GM18951 (cell line): ENCODE measurements at regions not wholly inside any gene's neighbourhood (a gene's known extent, or its start where the extent isn't known, plus 50 kb on each side); places are given as distances from the start of the nearest gene placed in this dataset.

ENCODE experiments used
- POLR2A ChIP-seq: IDR thresholded peaks from 4 replicates; pipeline ENCODE4 v1.6.1; 2011; ENCODE audit warnings: mild to moderate bottlenecking; ENCODE audit not compliant: insufficient read length, insufficient read depth; ENCODE audit errors: extremely low read depth
- in situ Hi-C: fragments of 300-500 bp; cut with MboI; formaldehyde crosslinking; loops from one replicate; pipeline ENCODE4 v1.12.0; 2022; ENCODE audit warnings: low sequenced_read_pairs, mixed read lengths, inconsistent platforms; ENCODE audit not compliant: unreplicated experiment

DNA sequence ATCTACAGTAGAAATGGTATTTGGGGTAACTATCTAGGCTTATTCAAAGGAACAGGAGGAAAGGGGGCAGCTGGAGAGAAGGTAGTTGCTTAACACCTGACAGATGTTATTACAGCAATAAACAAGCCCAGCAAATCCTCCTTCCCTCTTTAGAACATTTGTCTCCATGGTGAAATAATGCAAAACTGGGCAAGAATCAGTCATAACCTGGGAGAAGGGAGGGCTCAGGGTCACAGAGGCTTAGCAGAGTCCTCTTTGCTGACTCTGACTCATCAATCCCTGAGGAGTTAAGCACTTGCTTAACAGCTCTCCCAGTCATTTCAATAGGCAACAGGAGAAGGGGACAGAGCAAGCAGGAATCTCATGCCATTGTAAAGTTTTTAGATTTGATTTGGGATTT lies 230.3 kb downstream of the IBTK start:
- in situ Hi-C loops: loop anchor here (25.0 kb wide), 1 partner anchor 1405 kb away; no protein-coding TSS in a partner anchor
- no peak for TF ChIP-seq POLR2A

DNA sequence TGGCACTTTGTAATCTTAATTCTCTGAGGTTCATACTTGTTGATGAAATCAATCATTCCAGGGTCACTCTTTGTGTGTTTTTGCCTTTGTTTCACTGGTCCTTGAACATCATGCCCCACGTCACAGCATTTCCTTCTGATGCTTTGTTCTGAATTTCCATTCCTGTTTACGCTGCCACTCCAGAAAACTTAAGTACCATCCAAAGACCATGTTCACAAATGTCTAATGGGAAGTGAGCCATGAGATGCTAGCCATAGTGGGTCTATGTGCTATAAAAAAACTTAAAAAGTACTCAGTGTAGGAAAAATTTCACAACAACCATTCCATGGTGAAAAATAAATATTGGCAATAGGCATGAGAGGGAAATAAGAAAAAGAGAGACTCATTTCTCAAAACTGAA lies 232.0 kb downstream of the IBTK start:
- in situ Hi-C loops: loop anchor here (25.0 kb wide), 1 partner anchor 1403 kb away; no protein-coding TSS in a partner anchor

DNA sequence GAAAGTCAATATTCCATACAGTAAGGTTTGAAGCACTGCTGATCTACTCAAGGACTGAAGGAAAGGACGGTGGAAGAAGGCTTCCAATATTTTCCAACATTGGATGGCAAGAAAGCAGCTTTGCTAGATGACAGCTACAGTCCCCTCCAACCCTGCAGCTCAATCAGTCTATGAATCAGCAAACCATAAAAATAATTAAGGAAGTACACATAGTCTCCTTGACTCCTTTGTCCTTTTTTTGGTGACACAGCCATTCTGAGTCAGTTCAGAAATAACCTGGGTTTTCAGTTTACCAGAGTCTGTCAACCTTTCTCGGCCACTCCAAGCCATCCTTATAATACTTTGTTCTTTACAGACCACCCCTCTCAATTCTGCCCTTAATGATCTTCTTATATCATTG lies 232.5 kb downstream of the IBTK start:
- in situ Hi-C loops: loop anchor here (25.0 kb wide), 1 partner anchor 1403 kb away; no protein-coding TSS in a partner anchor
- no peak for TF ChIP-seq POLR2A

More for the DNA sequence above, 232.0 kb downstream of the IBTK start:
- no peak for TF ChIP-seq POLR2A

DNA sequence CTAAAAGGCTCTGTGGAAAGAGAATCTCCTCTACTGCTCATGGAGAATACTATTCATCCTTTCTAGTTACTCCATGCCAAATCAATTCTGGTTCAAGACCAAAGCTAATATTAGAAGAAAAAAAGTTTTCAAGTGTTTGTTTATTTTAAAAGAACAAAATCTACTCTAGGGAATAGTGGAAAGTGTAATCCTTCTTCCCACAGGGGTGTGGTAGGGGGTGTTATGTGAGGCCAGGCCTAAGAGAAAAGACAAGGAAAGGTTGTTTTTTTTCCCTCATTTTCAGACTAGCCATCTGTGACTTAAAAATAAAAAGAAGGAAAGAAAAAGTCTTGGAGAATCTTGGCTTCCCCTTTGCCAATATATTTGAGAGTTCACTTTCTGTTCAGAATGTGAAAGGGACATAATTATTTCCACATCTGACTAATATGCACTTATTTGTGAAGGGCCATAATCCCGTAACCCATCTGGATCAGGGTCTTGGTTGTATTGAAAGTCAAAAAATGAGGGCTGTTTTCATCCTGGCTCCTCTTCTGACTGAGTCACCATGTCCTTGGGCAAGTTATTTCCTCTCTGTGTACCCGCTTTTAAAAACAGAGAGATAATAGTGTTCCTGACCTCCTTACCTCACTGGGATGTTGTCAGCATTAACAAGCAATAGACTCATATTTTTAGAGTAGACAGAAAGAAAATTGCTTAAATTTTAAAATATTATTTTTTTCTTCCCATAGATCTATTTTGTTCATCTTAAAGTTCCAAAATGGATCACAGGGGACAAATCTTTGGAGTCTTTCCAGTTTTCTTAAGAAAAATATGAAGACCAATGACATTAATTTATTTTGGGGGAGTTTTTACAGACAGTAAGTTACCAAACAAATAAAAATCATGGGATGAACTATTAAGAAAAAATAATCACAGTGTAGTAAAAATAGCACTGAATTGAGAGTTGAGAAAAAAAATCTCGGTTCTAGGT lies 233.7 kb downstream of the IBTK start:
- TF ChIP-seq POLR2A: no peak
- in situ Hi-C loops: loop anchor here (25.0 kb wide), 1 partner anchor 1402 kb away; no protein-coding TSS in a partner anchor

DNA sequence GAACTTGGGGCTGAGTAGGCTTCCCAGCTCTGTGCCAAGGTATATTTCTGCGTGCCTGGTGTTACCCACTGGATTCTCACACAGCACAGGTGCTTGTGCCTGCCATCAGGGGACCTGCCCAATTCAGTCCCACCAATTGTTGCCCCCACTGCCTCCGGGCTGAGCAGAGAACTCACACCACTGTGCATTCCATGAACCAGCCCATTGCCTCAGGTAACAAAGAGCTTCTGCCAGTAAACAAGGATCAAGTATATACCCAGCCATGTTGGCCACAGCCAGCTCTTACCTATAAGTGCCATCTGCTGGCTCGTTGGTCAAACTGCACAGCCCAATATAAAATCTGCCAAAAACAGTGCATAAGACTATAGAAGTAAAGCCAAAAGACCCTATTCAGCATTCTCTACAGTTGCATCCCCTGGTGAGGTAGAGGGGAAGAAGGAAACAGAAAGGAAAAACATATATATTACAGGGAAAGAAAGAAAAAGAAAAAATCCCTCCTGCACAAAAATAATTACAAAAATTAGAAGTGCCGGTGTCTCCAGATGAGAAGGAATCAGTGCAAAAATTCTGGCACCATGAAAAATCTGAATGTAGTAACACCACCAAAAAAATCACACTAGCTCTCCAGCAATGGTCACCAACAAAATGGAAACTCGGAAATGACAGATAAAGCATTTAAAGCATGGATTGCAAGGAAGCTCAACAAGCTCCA lies 241.4 kb downstream of the IBTK start:
- TF ChIP-seq POLR2A: no peak
- in situ Hi-C loops: loop anchor here (25.0 kb wide), 1 partner anchor 1394 kb away; no protein-coding TSS in a partner anchor

DNA sequence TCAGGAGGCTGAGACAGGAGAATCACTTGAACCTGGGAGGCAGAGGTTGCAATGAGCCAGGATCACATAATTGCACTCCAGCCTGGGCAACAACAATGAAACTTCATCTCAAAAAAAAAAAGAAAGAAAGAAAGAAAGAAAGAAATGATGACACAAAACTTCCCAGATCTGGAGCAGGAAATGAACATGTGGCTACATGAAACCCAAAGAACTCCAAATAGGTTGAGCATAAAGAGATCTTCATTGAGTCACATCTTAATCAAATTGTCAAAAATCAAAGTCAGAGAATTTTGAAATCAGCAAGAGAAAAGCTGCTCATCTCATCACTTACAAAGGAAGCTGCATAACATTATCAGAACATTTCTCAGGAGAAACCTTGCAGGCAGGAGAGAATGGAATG lies 247.0 kb downstream of the IBTK start:
- in situ Hi-C loops: loop anchor here (25.0 kb wide), 1 partner anchor 1388 kb away; no protein-coding TSS in a partner anchor
- no peak for TF ChIP-seq POLR2A

DNA sequence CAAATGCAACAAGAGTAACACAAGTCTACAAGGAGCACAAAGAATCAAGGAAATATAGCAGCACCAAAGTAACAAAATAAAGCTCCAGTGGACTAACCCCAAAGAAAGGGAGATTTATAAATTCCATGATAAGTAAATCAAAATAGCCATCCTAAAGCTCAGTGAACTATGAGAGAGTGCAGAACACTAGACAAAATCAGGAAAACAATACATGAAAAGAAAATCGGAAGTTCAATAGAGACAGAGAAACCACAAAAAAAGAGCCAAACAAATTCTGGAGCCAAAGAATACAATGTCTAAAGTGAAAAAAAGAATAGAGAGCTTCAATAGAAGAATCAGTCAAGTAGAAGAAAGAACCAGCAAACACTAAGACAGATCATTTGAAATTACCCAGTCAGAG lies 247.3 kb upstream of the TENT5A start:
- no peak for TF ChIP-seq POLR2A
- in situ Hi-C loops: loop anchor here (25.0 kb wide), 1 partner anchor 1388 kb away; no protein-coding TSS in a partner anchor

DNA sequence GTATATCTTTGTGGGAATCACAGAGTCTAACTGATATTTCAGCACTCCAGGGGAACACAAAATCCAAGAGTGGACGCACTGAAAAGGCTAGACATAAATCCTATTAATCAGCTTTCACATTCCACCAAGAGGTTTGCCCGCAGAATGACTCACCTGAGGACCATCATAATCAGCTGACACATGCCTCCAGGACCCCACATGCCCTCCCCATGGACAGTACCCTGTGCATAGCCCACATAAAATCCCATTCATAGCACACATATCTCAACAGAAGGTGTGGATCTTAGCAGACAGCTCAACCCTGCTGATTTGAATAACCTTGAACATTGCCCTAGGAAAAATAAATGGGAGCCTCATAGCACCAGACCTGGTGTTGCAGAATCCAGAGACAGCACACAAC lies 246.8 kb upstream of the TENT5A start:
- in situ Hi-C loops: no loop called here
- no peak for TF ChIP-seq POLR2A

DNA sequence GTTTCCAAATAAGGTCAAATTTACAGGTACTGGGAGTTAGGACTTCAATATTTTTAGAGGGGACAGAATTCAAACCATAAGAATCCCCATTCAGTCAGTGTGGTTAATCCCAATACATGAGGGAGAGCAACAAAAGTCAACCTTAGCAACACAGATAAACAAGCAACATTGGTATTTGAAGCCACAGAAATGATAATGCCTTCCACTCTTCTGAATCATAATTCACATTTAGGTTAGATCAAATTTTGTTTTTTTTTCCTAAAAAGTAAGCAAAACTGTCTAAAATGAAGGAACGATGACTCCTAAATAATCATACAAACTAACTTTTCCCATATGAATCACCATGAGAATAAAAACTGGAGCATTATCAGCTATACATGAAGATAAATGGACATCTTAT lies 246.0 kb upstream of the TENT5A start:
- in situ Hi-C loops: no loop called here
- TF ChIP-seq POLR2A: no peak

DNA sequence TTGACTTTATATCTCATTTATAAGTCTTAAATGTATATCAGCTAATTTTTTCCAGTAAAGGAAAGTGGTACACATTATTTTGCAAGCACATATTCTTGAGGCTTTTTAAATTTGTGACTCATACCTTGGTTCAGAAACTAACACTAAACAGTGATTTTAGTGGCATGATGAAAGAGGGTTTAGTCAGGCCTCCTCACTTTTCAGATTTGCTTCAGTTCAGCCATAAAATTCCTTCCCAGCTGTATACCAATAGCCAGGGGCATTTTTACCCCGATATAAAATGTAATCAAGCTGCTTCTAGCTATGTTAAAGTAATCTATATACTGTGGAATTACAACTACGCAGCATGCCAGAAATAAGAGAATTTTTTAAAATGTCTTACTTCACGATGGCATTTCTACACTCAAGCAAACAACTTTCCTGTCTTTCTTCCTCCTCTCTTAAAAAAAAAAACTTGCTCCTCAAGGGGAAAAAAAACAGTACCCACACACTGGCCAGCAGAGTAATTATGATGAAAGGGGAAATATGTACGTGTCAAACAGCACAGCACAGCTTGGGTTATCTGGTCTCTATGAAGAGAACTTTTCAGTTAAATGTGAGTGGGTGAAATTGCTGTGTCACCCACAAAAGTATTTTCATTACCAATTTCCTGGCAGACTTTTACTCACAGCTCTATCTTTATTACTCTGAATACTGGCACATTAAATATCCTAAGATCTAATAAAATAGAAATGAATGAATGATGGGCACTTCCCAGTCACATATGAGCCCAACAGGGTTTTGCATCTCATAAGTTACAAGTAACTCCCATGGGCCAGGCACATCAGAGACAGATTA lies 244.8 kb upstream of the TENT5A start:
- TF ChIP-seq POLR2A: no peak
- in situ Hi-C loops: no loop called here

DNA sequence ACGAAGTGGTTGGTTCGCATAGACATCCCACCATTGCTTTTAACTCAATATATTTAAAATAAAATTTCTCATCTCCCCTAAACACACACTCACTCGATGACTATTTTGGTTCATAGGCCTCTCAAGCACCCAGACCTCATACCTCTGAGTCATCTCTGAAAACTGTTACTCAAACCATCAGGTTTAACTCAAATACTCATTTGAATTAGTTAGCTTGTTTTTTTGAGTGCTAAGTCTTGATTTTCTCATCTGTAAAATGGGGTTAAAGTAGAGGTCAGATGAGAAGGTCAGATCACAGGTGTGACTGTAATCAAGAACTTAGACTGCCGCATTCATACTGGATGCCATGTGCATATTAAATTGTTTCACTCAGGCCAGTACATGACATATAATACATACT lies 243.9 kb upstream of the TENT5A start:
- TF ChIP-seq POLR2A: no peak
- in situ Hi-C loops: no loop called here

DNA sequence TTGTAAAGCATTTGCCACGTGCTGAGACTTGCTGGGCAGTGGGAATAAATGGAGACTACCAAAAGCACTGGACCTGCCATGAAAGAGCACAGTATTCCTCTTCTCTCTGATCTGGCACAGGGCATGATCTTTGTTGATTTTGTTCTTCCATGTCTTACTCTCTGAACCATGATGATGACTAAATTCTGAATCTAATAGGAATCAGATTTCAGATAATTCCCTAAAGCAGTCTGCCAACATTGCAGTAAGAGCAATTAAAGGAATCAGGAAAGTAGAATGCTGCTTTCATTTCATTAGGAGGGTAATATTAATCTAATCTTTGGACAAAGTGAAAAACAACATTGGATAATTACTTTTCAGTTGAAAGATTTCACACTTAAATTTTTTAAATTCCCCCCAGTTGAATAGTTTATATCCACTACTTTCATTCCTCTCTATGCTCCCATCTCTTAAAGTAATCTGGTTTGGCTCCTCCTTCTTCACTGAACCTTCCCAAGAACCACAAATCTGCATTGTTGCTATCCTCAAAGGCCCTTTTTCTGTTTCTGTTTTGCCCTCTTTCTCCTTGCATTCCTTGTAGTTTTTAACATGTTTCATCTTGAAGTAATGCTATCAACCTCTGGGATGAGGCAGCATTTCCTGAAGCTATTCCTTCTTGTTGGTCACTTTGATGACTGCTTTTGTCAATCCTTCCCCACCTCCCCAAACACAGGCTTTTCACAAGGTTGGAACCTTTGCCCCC lies 243.2 kb upstream of the TENT5A start:
- in situ Hi-C loops: no loop called here

More for the DNA sequence above, 243.2 kb upstream of the TENT5A start:
- TF ChIP-seq POLR2A: no peak
